Endothelial cell (in vitro differentiated cells): ENCODE measurements at regions not wholly inside any gene's neighbourhood (a gene's known extent, or its start where the extent isn't known, plus 50 kb on each side); places are given as distances from the start of the nearest gene placed in this dataset.

Experiments used
- DNase-seq: peaks from one replicate; pipeline ENCODE4 v3.0.0; 2021; ENCODE audit warnings: low spot score
- H3K27ac Mint-ChIP-seq: one replicate; pipeline ENCODE4 v1.8.0; 2021; ENCODE audit warnings: mixed read lengths, inconsistent platforms; ENCODE audit not compliant: unreplicated experiment
- H3K27me3 Mint-ChIP-seq: one replicate; pipeline ENCODE4 v1.8.0; 2021; ENCODE audit warnings: mild to moderate bottlenecking, moderate library complexity, mixed read lengths, inconsistent platforms; ENCODE audit not compliant: unreplicated experiment
- H3K36me3 Mint-ChIP-seq: one replicate; pipeline ENCODE4 v1.8.0; 2021; ENCODE audit warnings: mild to moderate bottlenecking, low read depth, mixed read lengths, inconsistent platforms; ENCODE audit not compliant: unreplicated experiment
- H3K4me1 Mint-ChIP-seq: one replicate; pipeline ENCODE4 v1.8.0; 2021; ENCODE audit warnings: mild to moderate bottlenecking, mixed read lengths, inconsistent platforms; ENCODE audit not compliant: unreplicated experiment
- H3K4me3 Mint-ChIP-seq: one replicate; pipeline ENCODE4 v1.8.0; 2021; ENCODE audit warnings: mild to moderate bottlenecking, mixed read lengths, inconsistent platforms; ENCODE audit not compliant: unreplicated experiment
- H3K9me3 Mint-ChIP-seq: one replicate; pipeline ENCODE4 v1.8.0; 2021; ENCODE audit warnings: mixed read lengths, inconsistent platforms; ENCODE audit not compliant: unreplicated experiment
- TF ChIP-seq, protein P1 (sequence below): fragments of 200-600 bp; sonication (generic); IDR thresholded peaks from one replicate; pipeline ENCODE4 v1.5.0; 2021; ENCODE audit warnings: antibody characterized with exemption; ENCODE audit not compliant: unreplicated experiment

- TF ChIP-seq, protein P1, sequence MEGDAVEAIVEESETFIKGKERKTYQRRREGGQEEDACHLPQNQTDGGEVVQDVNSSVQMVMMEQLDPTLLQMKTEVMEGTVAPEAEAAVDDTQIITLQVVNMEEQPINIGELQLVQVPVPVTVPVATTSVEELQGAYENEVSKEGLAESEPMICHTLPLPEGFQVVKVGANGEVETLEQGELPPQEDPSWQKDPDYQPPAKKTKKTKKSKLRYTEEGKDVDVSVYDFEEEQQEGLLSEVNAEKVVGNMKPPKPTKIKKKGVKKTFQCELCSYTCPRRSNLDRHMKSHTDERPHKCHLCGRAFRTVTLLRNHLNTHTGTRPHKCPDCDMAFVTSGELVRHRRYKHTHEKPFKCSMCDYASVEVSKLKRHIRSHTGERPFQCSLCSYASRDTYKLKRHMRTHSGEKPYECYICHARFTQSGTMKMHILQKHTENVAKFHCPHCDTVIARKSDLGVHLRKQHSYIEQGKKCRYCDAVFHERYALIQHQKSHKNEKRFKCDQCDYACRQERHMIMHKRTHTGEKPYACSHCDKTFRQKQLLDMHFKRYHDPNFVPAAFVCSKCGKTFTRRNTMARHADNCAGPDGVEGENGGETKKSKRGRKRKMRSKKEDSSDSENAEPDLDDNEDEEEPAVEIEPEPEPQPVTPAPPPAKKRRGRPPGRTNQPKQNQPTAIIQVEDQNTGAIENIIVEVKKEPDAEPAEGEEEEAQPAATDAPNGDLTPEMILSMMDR = no peak
- Mint-ChIP-seq H3K27me3 (no peaks in the 10 kb centered on the region), H3K4me1 (no peaks in the 10 kb centered on the region), H3K4me3 (no peak overlapping the region), H3K9me3 (no peaks in the 10 kb centered on the region), H3K27ac (no peak overlapping the region), H3K36me3 (no peaks in the 10 kb centered on the region)
- DNase-seq = no peak
These were observed 150.0 kb upstream of the SPACA1 start for GRCh38 chr6:87897663-87898062.

GRCh38 chr6:87897013-87897412 is 150.6 kb upstream of the SPACA1 start:
- Mint-ChIP-seq H3K4me1 (no peaks in the 10 kb centered on the region), H3K27me3 (no peaks in the 10 kb centered on the region), H3K4me3 (no peak overlapping the region), H3K27ac (no peak overlapping the region), H3K36me3 (no peaks in the 10 kb centered on the region), H3K9me3 (no peaks in the 10 kb centered on the region)
- DNase-seq = no peak
- TF ChIP-seq, protein P1 = no peak

- no peak overlapping the region for H3K4me3 Mint-ChIP-seq
- TF ChIP-seq, protein P1 = no peak
- H3K4me1 Mint-ChIP-seq = no peaks in the 10 kb centered on the region
- no peak overlapping the region for H3K27ac Mint-ChIP-seq
- peaks cover 2% of the 10 kb centered on the region for H3K27me3 Mint-ChIP-seq
- H3K36me3 Mint-ChIP-seq = no peaks in the 10 kb centered on the region
- DNase-seq = no peak
- H3K9me3 Mint-ChIP-seq = peaks cover under 1% of the 10 kb centered on the region
These were observed 160.4 kb upstream of the SPACA1 start for GRCh38 chr6:87887266-87887665.

- Mint-ChIP-seq H3K27ac (no peak overlapping the region), H3K4me1 (no peaks in the 10 kb centered on the region), H3K4me3 (no peak overlapping the region), H3K9me3 (peaks cover 5% of the 10 kb centered on the region), H3K27me3 (peaks cover 2% of the 10 kb centered on the region), H3K36me3 (no peaks in the 10 kb centered on the region)
- no peak for DNase-seq
- TF ChIP-seq, protein P1 = no peak
These were observed 163.4 kb upstream of the SPACA1 start for GRCh38 chr6:87884203-87884602.

DNA sequence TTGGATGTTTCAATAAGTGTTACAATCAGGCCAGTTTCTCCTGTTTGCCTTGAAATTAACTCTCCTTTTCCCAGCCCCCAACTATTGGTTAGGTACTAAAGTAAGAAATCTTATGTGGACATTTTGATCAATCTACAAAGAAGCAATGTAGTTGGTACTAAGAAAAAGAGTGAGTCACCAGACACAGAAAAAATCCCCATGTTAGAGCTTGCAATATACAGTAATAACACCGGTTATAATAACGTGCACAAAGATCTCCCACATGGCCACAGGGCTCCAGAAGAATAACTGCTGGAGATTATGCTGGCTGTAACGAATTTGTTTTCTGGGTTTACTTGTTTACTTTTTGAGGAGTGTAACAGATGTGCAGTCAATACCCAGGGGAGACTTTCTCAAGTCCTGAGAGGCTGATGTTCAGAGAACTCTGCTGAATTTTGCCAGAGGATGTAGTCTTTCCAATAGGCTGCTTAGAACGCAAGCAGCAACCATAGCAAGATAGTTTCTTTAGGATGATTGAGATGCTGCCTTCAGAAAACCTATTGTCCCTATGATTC is 166.2 kb upstream of the SPACA1 start:
- peaks cover 2% of the 10 kb centered on the region for H3K27me3 Mint-ChIP-seq
- no peaks in the 10 kb centered on the region for H3K4me1 Mint-ChIP-seq
- no peak overlapping the region for H3K4me3 Mint-ChIP-seq
- peaks cover 5% of the 10 kb centered on the region for H3K9me3 Mint-ChIP-seq
- H3K36me3 Mint-ChIP-seq = no peaks in the 10 kb centered on the region
- DNase-seq = no peak
- no peak overlapping the region for H3K27ac Mint-ChIP-seq
- TF ChIP-seq, protein P1 = no peak
